ENCODE measurements at regions not wholly inside any gene's neighbourhood (a gene's known extent, or its start where the extent isn't known, plus 50 kb on each side); places are given as distances from the start of the nearest gene placed in this dataset.

GRCh38 chr9:7946458-7946857 lies 146.9 kb upstream of the DMAC1 start:
- DNase-seq (ENCODE audit: low read depth in 2 of 2), result no peak

DNA sequence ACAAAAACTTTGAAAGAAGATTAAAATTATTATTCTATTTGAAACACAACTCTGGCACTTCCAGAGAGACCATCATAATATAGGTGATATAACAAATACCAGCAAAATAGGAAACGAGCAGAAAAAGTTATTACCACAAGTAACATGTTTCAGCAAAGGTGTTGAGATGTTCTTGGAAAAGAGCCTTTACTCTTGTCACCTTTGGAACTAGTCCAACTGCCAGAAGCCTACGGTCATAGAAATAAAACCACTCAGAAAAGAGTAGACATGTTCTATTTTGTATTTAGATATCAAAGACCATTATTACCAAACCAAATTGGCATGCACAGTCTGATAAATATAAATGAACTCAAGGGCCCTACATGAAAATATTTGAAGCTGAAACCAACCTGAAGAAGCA lies 145.0 kb upstream of the DMAC1 start:
- no peak for DNase-seq (ENCODE audit: low read depth in 2 of 2)

GRCh38 chr9:7937761-7938491 lies 138.3 kb upstream of the DMAC1 start:
- no peak for DNase-seq (ENCODE audit: low read depth in 2 of 2)

- DNase-seq (ENCODE audit: low read depth in 2 of 2), result no peak
Measured at GRCh38 chr9:7936996-7937395, 137.4 kb upstream of the DMAC1 start.

DNA sequence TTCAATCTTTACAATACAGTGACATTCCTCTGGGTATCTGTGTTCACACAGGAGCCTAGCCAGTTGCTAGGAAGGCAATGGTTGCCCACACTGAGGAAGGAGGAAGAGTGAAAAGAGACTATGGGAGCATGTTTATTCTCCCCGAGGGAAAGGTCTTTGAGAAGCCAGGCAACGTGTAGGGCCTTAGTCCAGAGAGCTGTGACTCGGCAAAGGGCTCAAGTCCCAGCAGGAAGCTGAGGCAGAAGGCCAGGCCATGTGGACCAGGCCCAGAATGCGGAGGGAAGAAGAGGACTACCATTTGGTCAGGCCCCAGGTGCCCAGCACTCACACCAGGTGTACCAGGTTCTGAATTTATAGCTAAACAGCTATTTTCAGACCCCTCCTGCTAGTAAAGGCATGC lies 136.6 kb upstream of the DMAC1 start:
- no peak for DNase-seq (ENCODE audit: low read depth in 2 of 2)

DNA sequence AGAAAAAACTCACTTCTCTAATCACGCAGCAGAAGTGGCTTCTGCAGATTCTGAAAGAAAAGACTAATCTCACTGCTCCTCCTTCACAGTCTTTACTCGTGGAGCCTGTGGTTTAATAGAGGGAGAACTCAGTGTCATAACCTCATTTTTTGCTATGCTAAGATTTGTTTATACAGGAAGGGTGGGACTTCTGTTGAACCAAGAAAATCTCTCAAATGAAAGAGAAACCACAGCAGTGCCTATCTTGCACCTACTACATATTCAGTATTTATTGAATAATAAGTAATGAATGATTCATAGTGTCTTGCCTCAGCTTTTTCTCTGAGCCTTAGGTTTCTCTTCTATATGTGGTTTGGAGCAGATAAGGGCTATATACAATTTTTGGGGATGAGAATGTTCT lies 136.1 kb upstream of the DMAC1 start:
- DNase-seq (ENCODE audit: low read depth in 2 of 2), result no peak

GRCh38 chr9:7932767-7933166 lies 133.2 kb upstream of the DMAC1 start:
- DNase-seq (ENCODE audit: low read depth in 2 of 2), result no peak

GRCh38 chr9:7930613-7931012 lies 131.0 kb upstream of the DMAC1 start:
- DNase-seq (ENCODE audit: low read depth in 2 of 2), result no peak

- no peak for DNase-seq (ENCODE audit: low read depth in 2 of 2)
Measured at GRCh38 chr9:7921545-7922197, 122.1 kb upstream of the DMAC1 start.

GRCh38 chr9:7912037-7912535 lies 112.5 kb upstream of the DMAC1 start:
- no peak for DNase-seq (ENCODE audit: low read depth in 2 of 2)

DNA sequence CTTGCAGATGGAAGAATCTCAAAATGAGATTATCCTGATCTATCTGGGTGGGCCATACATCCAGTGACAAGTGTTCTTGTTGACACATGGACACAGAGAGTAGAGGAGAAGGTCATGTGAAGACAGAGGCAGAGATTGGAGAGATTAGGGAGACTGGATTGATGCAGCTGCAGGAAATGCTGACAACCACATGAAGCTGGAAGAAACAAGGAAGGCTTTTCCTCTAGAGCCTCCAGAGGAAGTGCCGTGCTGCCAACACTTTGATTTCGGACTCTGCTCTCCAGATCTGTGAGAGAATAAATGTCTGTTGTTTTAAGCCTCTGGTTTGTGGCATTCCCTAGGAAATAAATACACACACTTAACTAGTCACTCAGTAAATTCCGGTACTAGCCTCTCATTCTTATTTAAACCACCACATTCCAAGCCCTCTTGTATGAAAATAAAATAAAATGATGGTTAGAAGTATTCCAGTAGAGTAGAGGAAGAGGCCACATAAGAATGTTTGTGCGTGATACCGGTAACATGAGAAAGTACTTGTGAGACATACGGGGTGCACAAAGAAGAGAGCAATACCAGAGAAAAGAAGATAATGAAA lies 110.9 kb upstream of the DMAC1 start:
- DNase-seq (ENCODE audit: low read depth in 2 of 2), result no peak

DNA sequence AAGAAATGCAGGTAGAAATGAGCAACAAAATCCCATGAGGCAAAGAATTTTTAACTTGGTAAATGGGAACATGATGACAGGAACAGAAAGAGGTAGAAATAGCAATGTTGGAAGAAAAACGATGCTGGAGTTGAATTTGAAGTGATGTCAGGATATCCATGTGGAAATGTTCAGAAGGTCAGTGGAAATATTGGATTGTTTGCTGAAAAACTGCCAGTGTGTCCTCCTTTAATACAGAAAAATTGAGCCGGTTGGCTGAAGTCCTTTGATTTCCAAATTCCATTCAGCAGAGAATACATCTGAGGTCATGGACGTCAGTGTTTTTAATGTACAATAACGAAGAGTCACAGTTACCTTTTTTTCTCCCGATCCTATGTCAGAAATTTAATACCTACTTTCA lies 110.0 kb upstream of the DMAC1 start:
- DNase-seq (ENCODE audit: low read depth in 2 of 2), result no peak

DNA sequence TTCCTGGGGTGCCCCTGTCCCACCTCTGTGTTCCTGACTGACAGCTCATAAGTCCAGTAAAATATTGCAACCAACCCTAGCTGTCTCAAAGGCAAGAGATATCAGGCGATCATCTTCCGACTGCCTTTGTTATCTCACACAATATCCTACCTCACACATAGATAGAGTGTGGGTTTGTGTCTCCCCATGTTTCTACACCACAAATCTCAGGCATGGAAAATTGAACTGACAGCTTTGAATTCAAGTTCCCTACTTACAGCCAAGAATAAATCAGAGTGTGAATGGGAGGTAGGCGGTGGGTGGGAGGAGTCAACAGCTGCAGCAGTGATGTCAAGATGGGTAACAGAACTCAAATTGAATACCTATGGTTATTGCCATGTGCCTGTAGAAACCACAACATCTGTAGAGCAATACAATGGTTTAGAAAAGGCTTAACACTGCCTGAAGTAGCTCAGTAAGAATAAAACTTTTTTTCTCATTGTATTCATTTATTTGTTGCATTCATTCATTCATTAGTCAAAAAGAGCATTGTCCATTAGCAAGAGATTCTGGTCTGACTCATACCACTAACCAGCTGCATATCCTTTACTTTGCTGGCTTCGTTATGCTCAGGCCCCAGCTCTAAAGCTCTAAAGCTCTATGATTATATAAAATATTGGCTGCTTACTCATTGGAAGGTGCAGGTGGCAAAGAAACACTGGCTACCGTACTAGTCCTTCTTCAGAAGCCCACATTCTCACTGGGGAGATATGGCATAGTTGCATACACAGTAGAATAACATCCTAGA lies 108.2 kb upstream of the DMAC1 start:
- DNase-seq (ENCODE audit: low read depth in 2 of 2), result no peak

GRCh38 chr9:7906783-7907550 lies 107.4 kb upstream of the DMAC1 start:
- DNase-seq (ENCODE audit: low read depth in 2 of 2), result no peak

- no peak for DNase-seq (ENCODE audit: low read depth in 2 of 2)
Measured at GRCh38 chr9:7901621-7902020, 102.0 kb upstream of the DMAC1 start.

- no peak for DNase-seq (ENCODE audit: low read depth in 2 of 2)
Measured at GRCh38 chr9:7900541-7900940, 101.0 kb upstream of the DMAC1 start.

DNA sequence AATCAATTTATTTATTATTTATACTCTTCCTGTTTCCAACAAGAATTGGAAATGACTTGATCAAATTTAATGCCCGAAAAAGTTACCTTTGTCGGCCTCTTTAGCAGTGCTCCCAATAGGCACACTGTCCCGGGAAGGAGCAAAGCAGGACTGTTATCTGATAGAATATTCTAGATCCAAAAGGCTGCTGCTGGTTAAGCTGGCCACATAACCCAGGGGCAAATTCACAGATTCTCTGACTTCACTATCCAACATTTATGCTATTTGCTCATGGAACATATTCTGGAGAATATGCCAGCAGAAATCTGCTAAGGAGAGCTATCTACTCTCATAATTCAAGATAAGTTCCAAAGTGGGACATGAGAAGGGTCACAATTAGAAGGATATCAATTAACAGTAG lies 100.2 kb upstream of the DMAC1 start:
- no peak for DNase-seq (ENCODE audit: low read depth in 2 of 2)

- DNase-seq (ENCODE audit: low read depth in 2 of 2), result no peak
Measured at GRCh38 chr9:7894231-7894630, 94.7 kb upstream of the DMAC1 start.

DNA sequence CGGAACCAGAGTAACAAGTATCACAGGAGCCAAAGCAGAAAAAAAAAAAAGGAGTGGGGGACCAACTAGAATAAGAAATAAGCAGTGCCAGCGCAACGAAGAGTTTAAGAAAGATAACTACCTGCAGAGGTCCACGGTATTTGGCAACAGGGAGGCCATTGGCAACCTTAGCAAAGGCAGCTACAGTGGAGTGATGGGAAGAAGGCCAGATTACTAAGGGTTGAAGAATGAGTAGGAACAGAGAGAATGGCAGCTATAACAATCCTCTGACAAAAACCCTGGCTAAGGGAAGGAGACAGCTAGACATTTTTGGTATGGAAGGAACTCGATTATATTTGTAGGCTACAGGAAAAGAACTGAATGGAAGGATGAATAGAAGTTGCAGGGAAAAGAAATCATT lies 93.4 kb upstream of the DMAC1 start:
- no peak for DNase-seq (ENCODE audit: low read depth in 2 of 2)

- peak in 1 of 2 donors; percentile 2 for DNase-seq (ENCODE audit: low read depth in 2 of 2)
Measured at GRCh38 chr9:7879551-7880245, 80.1 kb upstream of the DMAC1 start.

Data from stimulated activated CD4-positive, alpha-beta T cell treated with anti-CD3 and anti-CD28 coated beads, Interleukin-1b, Interleukin-23, amount 100 ng/mL, for 4 hours (primary cell).